ENCODE measurements at regions not wholly inside any gene's neighbourhood (a gene's known extent, or its start where the extent isn't known, plus 50 kb on each side); places are given as distances from the start of the nearest gene placed in this dataset.

DNA sequence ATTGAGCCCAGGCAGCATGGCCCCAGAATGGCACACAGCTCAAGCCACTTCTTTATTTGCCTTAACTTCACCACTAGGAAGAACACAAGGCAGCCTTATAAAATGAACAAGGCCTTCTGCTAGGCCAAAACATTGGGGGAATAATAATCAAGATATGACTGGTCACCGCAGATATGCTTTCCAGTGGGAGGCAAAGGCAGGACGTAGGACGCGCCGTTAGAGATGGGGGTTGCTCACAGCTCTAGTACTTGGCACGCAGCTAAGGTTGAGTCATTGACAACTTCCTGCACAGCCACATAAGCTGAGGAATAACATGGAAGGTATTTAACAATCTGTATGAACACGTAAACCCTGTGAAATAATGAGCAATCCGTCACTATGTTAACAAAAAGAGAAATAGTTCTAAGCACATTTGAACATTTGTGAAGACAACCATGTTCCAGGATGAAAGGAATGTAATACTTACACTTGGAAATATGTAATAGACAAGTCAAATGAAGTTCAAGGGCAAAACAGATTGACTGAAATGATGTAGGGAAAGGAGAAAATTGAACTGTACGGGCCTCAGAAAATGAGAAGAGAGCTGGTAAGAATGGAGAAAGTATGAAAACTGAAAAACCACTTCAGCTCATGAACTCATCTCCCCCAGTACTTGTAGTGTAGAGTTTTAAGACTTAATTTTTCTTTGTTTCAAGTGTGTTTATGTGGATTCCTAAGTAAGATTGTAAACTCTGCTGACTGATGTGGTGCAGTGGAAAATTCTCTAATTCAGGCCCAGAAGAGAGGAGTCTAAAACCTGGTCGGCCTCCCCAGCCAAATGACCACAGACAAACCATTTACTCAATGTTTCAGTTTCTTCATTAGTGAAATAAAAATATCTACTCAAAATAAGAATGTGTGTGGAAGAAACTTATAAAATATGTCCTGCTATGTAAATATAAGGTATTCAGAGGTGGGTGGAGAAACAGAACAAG is 59.3 kb upstream of the CCDC91 start:
- Histone ChIP-seq H3K9me2 (ENCODE audit: insufficient read depth, low read length) (no peaks in the 10 kb centered on the region), H2AFZ (ENCODE audit: low read depth, low read length) (no peak overlapping the region), H3K4me3 (ENCODE audit: low read length) (no peak overlapping the region), H3K27me3 (ENCODE audit: insufficient read depth, low read depth, low read length) (no peaks in the 10 kb centered on the region), H4K20me1 (ENCODE audit: insufficient read depth) (no peaks in the 10 kb centered on the region), H3K9ac (ENCODE audit: low read length) (no peak overlapping the region), H3K79me2 (replicated peaks; ENCODE audit: insufficient read depth, low read length) (no peaks in the 10 kb centered on the region), H3K4me2 (ENCODE audit: low read length) (no peak overlapping the region), H3K9me3 (ENCODE audit: low read length) (no peaks in the 10 kb centered on the region), H3F3A (ENCODE audit: insufficient read depth, low read length, poor library complexity, severe bottlenecking) (no peaks in the 10 kb centered on the region), H3K27ac (ENCODE audit: low read length) (no peak overlapping the region), H3K36me3 (ENCODE audit: insufficient read depth, low read length) (no peaks in the 10 kb centered on the region)
- TF ChIP-seq TAF1 (IDR thresholded peaks at IDR 0.05; ENCODE audit: low read depth), result no peak
- TF ChIP-seq RAD21 (conservative IDR thresholded peaks at IDR 0.05), result no peak
- TF ChIP-seq EZH2 (IDR thresholded peaks at IDR 0.05; ENCODE audit: borderline replicate concordance, insufficient read depth, low read length, poor library complexity, severe bottlenecking), result no peak
- no peak for TF ChIP-seq MXI1 (conservative IDR thresholded peaks at IDR 0.05; ENCODE audit: poor library complexity, severe bottlenecking)
- no peak for TF ChIP-seq SMC3 (conservative IDR thresholded peaks at IDR 0.05; ENCODE audit: poor library complexity)
- no peak for TF ChIP-seq EP300 (conservative IDR thresholded peaks at IDR 0.05; ENCODE audit: poor library complexity, severe bottlenecking)
- TF ChIP-seq REST (IDR thresholded peaks at IDR 0.05; ENCODE audit: borderline replicate concordance), result no peak
- TF ChIP-seq POLR2AphosphoS5 (IDR thresholded peaks at IDR 0.05), result no peak
- TF ChIP-seq CTCF (IDR thresholded peaks at IDR 0.05; ENCODE audit: poor library complexity, severe bottlenecking), result no peak

DNA sequence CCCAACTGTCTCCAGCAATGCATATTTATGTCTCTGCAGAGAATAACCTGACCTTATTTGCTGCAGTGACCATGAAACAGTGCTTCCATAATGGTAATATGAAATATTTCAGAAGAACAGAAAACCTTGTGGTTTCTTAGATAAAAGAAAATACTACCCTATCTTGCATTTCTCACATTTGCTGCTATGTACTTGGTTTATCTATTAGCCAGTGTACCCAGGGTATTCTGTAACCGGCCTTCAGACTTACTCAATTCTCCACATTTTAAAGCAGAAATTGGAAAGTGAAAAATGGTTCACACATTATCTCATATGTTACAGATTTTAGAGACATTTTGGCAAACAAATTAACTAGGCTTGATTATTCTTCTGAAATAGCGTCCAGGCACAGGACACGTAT is 57.9 kb upstream of the CCDC91 start:
- no peaks in the 10 kb centered on the region for H3F3A ChIP-seq (ENCODE audit: insufficient read depth, low read length, poor library complexity, severe bottlenecking)
- H3K79me2 ChIP-seq (replicated peaks; ENCODE audit: insufficient read depth, low read length), result no peaks in the 10 kb centered on the region
- no peak overlapping the region for H3K4me2 ChIP-seq (ENCODE audit: low read length)
- H3K27ac ChIP-seq (ENCODE audit: low read length), result no peak overlapping the region
- no peaks in the 10 kb centered on the region for H3K36me3 ChIP-seq (ENCODE audit: insufficient read depth, low read length)
- H3K27me3 ChIP-seq (ENCODE audit: insufficient read depth, low read depth, low read length), result no peaks in the 10 kb centered on the region
- TF ChIP-seq CTCF (IDR thresholded peaks at IDR 0.05; ENCODE audit: poor library complexity, severe bottlenecking), result no peak
- no peak for TF ChIP-seq TAF1 (IDR thresholded peaks at IDR 0.05; ENCODE audit: low read depth)
- no peak for TF ChIP-seq EP300 (conservative IDR thresholded peaks at IDR 0.05; ENCODE audit: poor library complexity, severe bottlenecking)
- no peak for TF ChIP-seq MXI1 (conservative IDR thresholded peaks at IDR 0.05; ENCODE audit: poor library complexity, severe bottlenecking)
- no peak for TF ChIP-seq REST (IDR thresholded peaks at IDR 0.05; ENCODE audit: borderline replicate concordance)
- TF ChIP-seq RAD21 (conservative IDR thresholded peaks at IDR 0.05), result no peak
- no peak for TF ChIP-seq SMC3 (conservative IDR thresholded peaks at IDR 0.05; ENCODE audit: poor library complexity)
- TF ChIP-seq EZH2 (IDR thresholded peaks at IDR 0.05; ENCODE audit: borderline replicate concordance, insufficient read depth, low read length, poor library complexity, severe bottlenecking), result no peak
- no peak for TF ChIP-seq POLR2AphosphoS5 (IDR thresholded peaks at IDR 0.05)
- no peaks in the 10 kb centered on the region for H3K9me3 ChIP-seq (ENCODE audit: low read length)
- no peak overlapping the region for H3K4me3 ChIP-seq (ENCODE audit: low read length)
- no peak overlapping the region for H2AFZ ChIP-seq (ENCODE audit: low read depth, low read length)
- H3K9ac ChIP-seq (ENCODE audit: low read length), result no peak overlapping the region
- no peaks in the 10 kb centered on the region for H3K9me2 ChIP-seq (ENCODE audit: insufficient read depth, low read length)
- H4K20me1 ChIP-seq (ENCODE audit: insufficient read depth), result no peaks in the 10 kb centered on the region

Data from neural cell (in vitro differentiated cells).